ENCODE measurements at regions not wholly inside any gene's neighbourhood (a gene's known extent, or its start where the extent isn't known, plus 50 kb on each side); places are given as distances from the start of the nearest gene placed in this dataset.

DNA sequence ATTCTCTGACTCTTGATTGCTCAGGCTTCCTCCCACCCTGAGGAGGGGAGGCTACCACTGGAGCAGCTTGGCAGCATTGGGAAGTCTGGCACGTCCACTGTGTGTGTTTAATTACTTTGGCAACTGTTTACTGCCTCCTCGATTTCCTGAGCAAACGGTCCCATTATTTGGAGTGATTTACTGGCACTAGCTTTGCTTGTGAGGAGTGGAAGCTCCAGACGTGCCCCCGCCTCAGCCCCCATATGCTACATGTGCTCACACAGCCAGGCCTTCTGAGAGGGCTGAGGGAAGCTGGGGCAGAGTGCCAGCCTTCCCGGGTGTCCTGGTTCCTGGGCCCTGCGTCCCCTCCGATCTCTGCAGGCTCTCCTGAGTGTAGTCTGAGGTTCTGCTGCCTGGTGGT is 306.2 kb downstream of the PTPRU start:
- no peak for DNase-seq (ENCODE audit: low read depth in 3 of 3, low spot score in 1 of 3)

DNA sequence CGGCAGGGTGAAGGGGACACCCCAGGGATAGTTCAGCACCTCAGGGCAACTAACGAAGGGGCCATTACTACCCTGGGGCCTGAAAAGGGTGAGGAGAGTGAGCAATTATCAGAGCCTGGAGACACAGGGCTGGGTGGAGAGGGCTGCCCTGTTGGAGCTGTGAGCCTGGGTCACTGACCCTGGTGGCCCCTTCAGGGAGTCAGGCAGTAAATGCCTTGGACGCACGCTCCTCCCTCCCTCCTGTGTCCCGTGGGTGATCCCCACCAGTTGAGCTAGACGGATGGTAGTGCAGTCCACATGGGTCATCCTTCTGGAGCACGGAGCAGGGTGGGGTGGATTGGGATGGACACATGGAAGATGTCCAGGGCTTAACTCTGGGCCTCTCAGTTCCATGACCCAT is 305.3 kb downstream of the PTPRU start:
- no peak for DNase-seq (ENCODE audit: low read depth in 3 of 3, low spot score in 1 of 3)

GRCh38 chr1:29540801-29541357 is 304.6 kb downstream of the PTPRU start:
- DNase-seq (ENCODE audit: low read depth in 3 of 3, low spot score in 1 of 3): no peak

DNA sequence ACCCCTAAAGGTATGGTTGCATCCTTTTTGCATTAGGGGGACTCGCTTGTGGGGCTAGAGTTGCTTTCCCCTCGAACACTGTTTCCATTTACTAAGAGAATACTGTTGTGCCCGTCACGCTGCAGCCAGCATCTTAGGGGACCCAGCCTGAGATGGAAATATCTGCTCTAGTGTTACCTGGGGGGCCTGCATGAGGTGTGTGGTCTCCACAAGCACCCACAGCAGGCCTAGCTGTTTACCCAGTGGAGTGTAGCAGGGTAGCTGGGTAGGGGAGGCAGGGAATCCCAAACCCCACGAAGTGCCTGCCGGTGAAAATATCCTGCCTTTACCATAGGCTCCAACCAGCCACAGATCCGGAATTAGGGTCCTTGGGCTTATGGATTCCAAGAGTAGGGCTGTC is 303.6 kb downstream of the PTPRU start:
- no peak for DNase-seq (ENCODE audit: low read depth in 3 of 3, low spot score in 1 of 3)

DNA sequence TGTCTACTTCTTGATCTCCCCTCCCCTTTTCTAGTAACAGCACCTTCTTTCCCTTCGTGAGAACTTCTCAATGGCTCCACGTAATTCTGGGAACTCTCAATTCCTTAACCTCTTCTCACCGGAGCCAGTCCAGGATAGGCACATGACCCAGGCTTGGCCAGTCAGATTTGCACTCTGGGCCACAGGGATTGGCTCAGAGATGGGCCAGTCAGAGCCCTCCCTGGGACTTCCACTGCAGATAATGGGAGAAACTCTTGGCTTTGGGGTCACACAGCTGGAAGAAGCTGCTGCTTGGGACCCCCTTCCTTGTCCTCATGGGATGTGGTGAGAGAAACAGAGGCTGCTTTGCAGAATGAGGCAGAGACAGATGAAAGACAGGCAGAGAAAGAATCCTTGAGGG is 302.3 kb downstream of the PTPRU start:
- DNase-seq (ENCODE audit: low read depth in 3 of 3, low spot score in 1 of 3): no peak

DNA sequence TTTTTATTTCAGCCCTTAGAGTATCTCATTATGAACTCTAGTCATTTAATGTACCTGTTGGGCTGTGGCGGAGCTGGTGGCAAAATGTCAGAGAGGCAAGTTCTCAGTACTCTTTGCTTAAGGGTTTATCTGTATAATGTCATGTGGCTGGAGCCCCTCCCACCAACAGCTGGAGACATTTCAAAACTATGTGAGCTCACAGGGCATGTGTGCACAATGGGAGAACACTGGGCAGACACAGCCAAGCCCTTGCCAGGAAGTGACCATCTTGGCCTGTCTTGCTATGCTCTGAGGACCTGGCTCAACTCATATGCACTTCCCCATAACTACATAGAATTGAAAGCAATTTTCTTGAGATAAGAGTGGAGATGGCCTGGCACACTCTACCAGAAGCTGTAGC is 296.4 kb downstream of the PTPRU start:
- no peak for DNase-seq (ENCODE audit: low read depth in 3 of 3, low spot score in 1 of 3)

- no peak for DNase-seq (ENCODE audit: low read depth in 3 of 3, low spot score in 1 of 3)
These were observed 296.0 kb downstream of the PTPRU start for GRCh38 chr1:29532285-29532684.

DNA sequence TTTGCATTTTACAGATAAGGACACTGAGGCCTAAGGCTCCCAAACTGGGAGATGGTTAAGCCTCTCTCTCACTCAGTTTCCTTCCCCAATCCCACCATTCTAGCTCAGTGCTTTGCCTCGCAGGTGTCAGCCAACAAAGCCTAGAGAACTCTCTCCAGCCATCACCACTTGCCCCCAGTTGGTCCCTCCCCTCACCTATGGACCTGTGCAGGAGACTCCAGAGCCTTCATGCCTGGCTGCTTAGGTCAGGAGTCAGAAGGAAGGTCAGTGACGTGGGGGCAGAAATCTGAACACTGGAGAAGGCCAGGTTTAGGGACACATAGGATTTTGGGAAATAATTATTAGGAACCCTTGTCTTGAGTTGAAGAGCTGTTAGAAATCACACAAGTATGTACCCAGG is 295.3 kb downstream of the PTPRU start:
- DNase-seq (ENCODE audit: low read depth in 3 of 3, low spot score in 1 of 3): no peak

DNA sequence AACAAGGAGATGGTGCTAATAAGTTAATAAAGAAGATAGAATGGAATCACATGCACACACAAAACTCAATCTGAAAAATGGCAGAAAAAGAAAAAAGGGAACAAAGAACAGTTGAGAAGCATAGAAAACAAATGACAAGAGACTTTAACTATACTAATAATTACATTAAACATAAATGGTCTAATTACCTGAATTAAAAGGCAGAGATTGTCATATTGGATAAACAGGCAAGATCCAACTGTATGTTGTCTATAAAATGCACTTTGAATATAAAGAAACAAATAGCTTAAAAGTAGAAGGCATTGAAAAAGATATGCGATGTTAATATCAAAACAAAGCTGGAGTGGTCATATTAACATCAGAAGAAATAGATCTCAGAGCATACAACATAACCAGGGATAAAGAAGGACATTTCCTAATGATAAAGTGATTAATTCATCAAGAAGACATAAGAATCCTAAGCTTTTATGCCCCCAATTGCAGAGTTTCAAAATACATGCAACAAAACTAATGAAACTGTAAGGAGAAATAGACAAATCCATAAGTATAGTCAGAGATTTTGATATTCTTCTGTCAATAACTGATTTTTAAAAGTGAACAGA is 293.5 kb downstream of the PTPRU start:
- DNase-seq (ENCODE audit: low read depth in 3 of 3, low spot score in 1 of 3): no peak

GRCh38 chr1:29527314-29528004 is 291.1 kb downstream of the PTPRU start:
- DNase-seq (ENCODE audit: low read depth in 3 of 3, low spot score in 1 of 3): no peak

DNA sequence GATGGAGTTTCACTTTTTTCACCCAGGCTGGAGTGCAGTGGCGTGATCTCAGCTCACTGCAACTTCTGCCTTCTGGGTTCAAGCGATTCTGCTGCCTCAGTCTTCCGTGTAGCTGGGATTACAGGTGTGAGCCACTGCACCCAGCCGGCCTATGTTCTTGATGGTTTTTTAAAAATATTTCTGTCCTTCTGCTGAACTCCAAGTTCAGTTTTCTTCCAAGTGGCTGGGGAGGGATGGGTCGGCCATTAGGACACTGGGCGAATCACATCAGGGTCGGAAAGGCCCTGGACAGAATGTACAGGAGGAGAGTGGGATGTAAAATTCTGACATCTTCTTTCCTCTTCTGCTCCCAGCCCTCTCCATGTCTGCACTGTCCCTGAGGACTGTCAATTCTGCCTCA is 289.6 kb downstream of the PTPRU start:
- DNase-seq (ENCODE audit: low read depth in 3 of 3, low spot score in 1 of 3): no peak

DNA sequence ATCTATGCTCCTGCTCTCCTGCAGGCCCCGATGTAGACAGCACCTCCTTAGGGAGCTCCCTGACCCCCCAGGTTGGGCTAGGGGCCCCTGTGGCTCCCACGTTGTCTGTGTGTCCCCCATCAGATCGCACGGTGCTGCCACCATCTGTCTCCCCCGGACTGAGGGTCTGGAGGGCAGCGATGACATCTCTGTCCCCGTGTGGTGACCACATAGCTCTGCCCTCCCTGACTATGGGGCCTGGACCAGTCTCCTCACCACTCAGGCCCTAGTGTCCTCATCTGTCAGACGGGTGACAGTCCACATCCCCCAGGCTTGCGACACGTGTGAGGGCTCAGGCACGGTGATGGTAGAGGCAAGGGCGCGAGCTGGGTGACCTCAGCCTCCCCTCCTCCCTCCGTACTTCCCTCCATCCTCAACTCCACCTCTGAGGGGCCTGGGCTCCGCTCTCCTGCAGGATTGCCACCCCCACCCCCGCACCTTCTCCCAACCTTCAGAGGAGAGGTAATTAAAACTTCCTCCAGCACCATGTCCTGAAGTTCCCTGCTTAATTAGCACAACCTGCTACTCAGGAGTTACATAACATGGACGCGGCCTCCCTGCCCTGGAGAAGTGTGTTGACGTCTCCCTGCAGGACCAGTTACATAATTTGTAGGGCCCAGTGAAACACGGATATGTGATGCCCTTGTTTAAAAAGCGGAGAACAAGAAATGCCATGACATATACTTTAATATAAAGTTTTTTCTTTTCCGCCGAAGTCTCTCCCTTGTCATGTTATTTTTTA is 288.2 kb downstream of the PTPRU start:
- no peak for DNase-seq (ENCODE audit: low read depth in 3 of 3, low spot score in 1 of 3)

DNA sequence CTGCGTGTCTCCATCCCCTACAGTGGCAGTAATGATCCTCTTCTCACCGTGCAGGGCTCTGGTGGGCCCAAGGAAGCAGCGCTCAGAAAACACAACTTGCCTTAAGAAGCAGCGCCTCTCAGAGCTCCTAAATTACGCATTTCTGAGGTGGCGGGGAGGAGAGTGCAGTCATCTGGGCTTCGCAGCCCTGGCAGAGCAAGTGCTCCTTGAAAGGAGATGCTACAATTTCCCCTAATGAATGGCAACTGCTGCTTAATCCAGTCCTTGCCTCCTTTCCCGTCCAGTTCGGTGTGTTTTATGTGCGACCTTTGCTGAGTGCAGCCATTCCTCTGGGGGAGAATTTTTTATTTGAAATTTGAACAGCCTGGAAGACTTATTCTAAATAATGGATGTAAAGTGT is 287.3 kb downstream of the PTPRU start:
- no peak for DNase-seq (ENCODE audit: low read depth in 3 of 3, low spot score in 1 of 3)

GRCh38 chr1:29523136-29523535 is 286.8 kb downstream of the PTPRU start:
- no peak for DNase-seq (ENCODE audit: low read depth in 3 of 3, low spot score in 1 of 3)

DNA sequence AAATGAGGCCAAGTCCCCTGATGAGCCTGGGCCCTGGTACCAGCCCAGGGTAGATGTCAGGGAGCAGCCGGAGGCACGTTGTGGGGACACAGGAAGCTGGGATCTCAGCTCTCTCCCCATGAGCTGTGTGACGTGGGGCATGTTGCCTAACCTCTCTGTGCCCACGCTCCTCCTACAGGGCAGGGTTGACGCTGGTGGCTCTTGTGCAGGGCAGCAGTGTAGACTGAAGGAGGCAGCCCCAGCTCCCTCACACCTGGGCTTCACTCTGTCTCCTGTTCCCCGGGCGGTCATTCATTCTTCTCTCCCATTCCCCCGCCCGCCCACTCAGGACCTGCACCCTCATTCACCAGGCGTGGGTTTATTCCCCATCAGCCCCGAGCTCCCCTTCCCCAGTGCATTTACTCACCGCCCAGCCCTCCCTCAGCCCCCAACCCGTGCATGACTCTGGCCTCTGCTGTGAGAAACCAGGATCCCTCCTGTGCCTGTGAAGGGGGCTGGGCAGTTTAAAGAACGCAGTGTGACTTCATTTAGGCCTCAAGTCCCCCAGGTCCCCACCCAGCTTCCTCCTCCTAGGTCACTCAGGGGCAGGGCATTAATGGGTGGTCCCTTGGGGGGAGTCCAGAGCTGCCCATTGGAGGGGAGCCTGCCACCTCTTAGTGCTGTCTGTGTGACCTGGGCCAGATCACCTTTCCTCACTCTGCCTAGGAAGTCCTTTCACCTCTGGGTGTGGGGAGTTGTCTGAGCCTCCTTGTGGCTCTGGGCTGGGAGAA is 285.7 kb downstream of the PTPRU start:
- DNase-seq (ENCODE audit: low read depth in 3 of 3, low spot score in 1 of 3): no peak

DNA sequence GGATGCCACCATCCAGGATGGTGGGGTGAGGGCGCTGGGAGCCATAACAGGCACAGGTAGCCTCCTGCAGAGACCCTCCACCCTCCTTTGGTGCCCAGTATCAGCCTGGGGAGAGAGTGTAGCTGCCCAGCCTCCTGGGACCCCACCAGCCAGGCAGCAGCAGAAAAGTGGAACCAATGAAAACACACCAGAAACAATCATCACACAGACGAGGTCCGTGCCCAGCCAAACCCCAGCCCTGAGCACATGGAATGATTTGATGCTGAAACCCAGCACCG is 285.1 kb downstream of the PTPRU start:
- no peak for DNase-seq (ENCODE audit: low read depth in 3 of 3, low spot score in 1 of 3)

DNA sequence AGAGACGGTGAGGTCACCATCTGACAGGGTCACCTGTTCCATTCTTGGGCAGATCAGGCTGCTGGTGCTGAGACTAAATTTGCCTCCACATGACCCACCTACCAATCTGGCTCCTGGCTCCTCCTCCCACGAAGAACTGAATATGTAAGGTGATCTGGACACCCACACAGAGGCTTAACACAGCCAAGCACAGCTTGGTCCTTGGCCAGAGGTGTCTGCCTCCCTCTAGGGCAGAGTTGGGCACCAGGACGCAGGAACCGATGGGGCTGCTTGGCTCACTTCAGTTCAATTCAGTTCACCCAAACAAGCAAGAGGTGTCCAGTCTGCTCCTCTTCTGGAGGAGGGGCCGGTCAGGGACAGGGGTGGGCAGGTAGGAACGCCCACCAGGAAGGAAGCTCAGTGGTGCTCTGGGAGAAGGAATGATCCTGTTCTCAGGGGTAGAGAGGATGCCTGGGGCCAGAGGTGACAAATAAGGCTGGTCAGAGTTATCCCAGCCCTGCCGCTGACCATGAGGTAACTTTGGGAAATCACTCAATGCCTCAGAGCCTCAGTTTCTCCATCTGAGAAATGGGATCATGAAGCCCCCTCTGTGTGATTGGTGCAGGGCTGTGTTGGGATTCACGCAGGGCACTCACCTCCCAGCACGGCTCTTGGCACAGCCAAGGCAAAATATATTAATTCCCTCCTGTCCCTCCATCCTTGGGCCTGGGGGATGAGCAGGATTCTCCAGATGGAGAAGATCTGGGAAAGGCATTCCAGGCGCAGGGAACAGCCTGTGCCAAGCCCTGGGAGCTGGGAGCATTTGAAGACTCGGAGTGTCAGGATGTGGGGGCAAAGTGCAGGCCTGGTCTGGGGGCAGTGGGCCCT is 284.5 kb downstream of the PTPRU start:
- no peak for DNase-seq (ENCODE audit: low read depth in 3 of 3, low spot score in 1 of 3)

GRCh38 chr1:29519788-29520110 is 283.4 kb downstream of the PTPRU start:
- no peak for DNase-seq (ENCODE audit: low read depth in 3 of 3, low spot score in 1 of 3)

GRCh38 chr1:29519108-29519787 is 282.9 kb downstream of the PTPRU start:
- DNase-seq (ENCODE audit: low read depth in 3 of 3, low spot score in 1 of 3): no peak

GRCh38 chr1:29518183-29518835 is 282.0 kb downstream of the PTPRU start:
- DNase-seq (ENCODE audit: low read depth in 3 of 3, low spot score in 1 of 3): no peak
